HCT116 (cell line): ENCODE measurements at regions not wholly inside any gene's neighbourhood (a gene's known extent, or its start where the extent isn't known, plus 50 kb on each side); places are given as distances from the start of the nearest gene placed in this dataset.
A peak's percentile ranks its signal among the peaks of the same experiment; 100 is the strongest.

ENCODE experiments used
- ATAC-seq: fragments of 200-7000 bp; cut with Tn5 transposase; 2 replicates; pipeline ENCODE4 v1.9.1; 2020; ENCODE audit warnings: mild to moderate bottlenecking, moderate library complexity
- BruUV-seq: library from RNA; stranded (reverse); fragments of 400-500 nt; replicated peaks from 2 replicates; lab custom pipeline; 2021; lab: Mats Ljungman, UMichigan
- CTCF ChIA-PET: fragments of 300-600 bp; sonication (Branson Sonifier 250); formaldehyde crosslinking; loops from one replicate; lab custom pipeline; 2021; ENCODE audit warnings: antibody characterized with exemption; lab: Charles Lee
- POLR2A ChIA-PET: fragments of 300-600, 350-600 bp; sonication (Branson Sonifier 250); formaldehyde crosslinking; loops from one replicate; lab custom pipeline; 2021; ENCODE audit warnings: antibody characterized with exemption; lab: Charles Lee
- RAD21 ChIA-PET, 2 experiments: fragments of 300-600 bp; sonication (Branson Sonifier 250); formaldehyde crosslinking; loops; one replicate each; lab custom pipeline; 2023; ENCODE audit warnings: low total read pairs in 2 of 2; ENCODE audit not compliant: uncharacterized antibody in 2 of 2, unreplicated experiment in 2 of 2, low non-redundant PET in 1 of 2; lab: Charles Lee
- DNase-seq: peaks from one replicate; pipeline ENCODE4 v3.0.0-alpha.2; 2010; ENCODE audit warnings: low read depth, low spot score
- H2AFZ ChIP-seq: fragments of 200-600 bp; shearing (Covaris generic), sonication (generic); 2 replicates; pipeline ENCODE4 v1.6.1; 2017; ENCODE audit warnings: low read depth, mixed run types, mixed read lengths, antibody characterized with exemption, low read length; ENCODE audit not compliant: poor library complexity, severe bottlenecking
- H3K27ac ChIP-seq: 2 replicates; pipeline ENCODE4 v1.5.1; 2012; ENCODE audit warnings: low read depth, low read length
- H3K27me3 ChIP-seq: fragments of 200-600 bp; sonication (generic); 2 replicates; pipeline ENCODE4 v1.6.1; 2016; ENCODE audit warnings: mixed run types, low read length, mixed read lengths; ENCODE audit not compliant: insufficient read depth
- H3K36me3 ChIP-seq, 2 experiments: fragments of 200-500 bp in 1 of 2; fragments of 200-600 bp in 1 of 2; sonication (Bioruptor generic) in 1 of 2; sonication (generic) in 1 of 2; 2 replicates each; pipeline versions ENCODE4 v1.5.1 to v1.6.1; 2014 to 2016; ENCODE audit warnings: low read length in 2 of 2, inconsistent platforms in 1 of 2, mixed read lengths in 1 of 2, mixed run types in 1 of 2; ENCODE audit not compliant: insufficient read depth in 2 of 2, control insufficient read depth in 1 of 2
- H3K4me1 ChIP-seq, 2 experiments: fragments of 200-600 bp in 1 of 2; sonication (generic) in 1 of 2; 2 replicates each; pipeline versions ENCODE4 v1.5.1 to v1.6.1; 2012 to 2017; ENCODE audit warnings: low read length in 2 of 2, inconsistent platforms in 1 of 2, mild to moderate bottlenecking in 1 of 2, mixed read lengths in 1 of 2, mixed run types in 1 of 2, moderate library complexity in 1 of 2; ENCODE audit not compliant: insufficient read depth in 2 of 2, control insufficient read depth in 1 of 2
- H3K4me2 ChIP-seq: fragments of 200-600 bp; sonication (generic); 2 replicates; pipeline ENCODE4 v1.6.1; 2017; ENCODE audit warnings: mixed run types, low read length, mixed read lengths
- H3K4me3 ChIP-seq, 2 experiments: fragments of 200-600 bp in 1 of 2; sonication (generic) in 1 of 2; replicated peaks in 1 of 2; 2 replicates each; pipeline ENCODE4 v1.5.1; 2011 to 2016; ENCODE audit warnings: low read length in 2 of 2, control low read depth in 1 of 2, low read depth in 1 of 2, mild to moderate bottlenecking in 1 of 2, mixed read lengths in 1 of 2, mixed run types in 1 of 2
- H3K79me2 ChIP-seq: fragments of 200-600 bp; sonication (generic); 2 replicates; pipeline ENCODE4 v1.6.1; 2017; ENCODE audit warnings: mild to moderate bottlenecking, mixed run types, low read length, moderate library complexity, mixed read lengths; ENCODE audit not compliant: insufficient read depth
- H3K9ac ChIP-seq: fragments of 200-600 bp; sonication (generic); 2 replicates; pipeline ENCODE4 v1.6.1; 2016; ENCODE audit warnings: low read length, mixed read lengths
- H3K9me2 ChIP-seq: fragments of 200-600 bp; sonication (generic), shearing (Covaris generic); 2 replicates; pipeline ENCODE4 v1.6.1; 2017; ENCODE audit warnings: mixed run types, mild to moderate bottlenecking, moderate library complexity; ENCODE audit not compliant: insufficient read depth
- H3K9me3 ChIP-seq, 2 experiments: fragments of 200-500 bp in 1 of 2; fragments of 200-600 bp in 1 of 2; sonication (Bioruptor generic) in 1 of 2; sonication (generic) in 1 of 2; 2 replicates each; pipeline ENCODE4 v1.6.1; 2014 to 2017; ENCODE audit warnings: low read length in 2 of 2, mixed read lengths in 2 of 2, inconsistent platforms in 1 of 2, low read depth in 1 of 2, mild to moderate bottlenecking in 1 of 2, mixed run types in 1 of 2, moderate library complexity in 1 of 2; ENCODE audit not compliant: control insufficient read depth in 1 of 2, insufficient read depth in 1 of 2
- H4K20me1 ChIP-seq: fragments of 200-600 bp; sonication (generic), shearing (Covaris generic); 2 replicates; pipeline ENCODE4 v1.6.1; 2017; ENCODE audit warnings: mixed run types, mild to moderate bottlenecking, moderate library complexity; ENCODE audit not compliant: insufficient read depth
- CBX3 ChIP-seq: IDR thresholded peaks from 2 replicates; pipeline ENCODE4 v1.6.1; 2012; ENCODE audit warnings: low read depth
- CEBPB ChIP-seq: IDR thresholded peaks from 2 replicates; pipeline ENCODE4 v1.6.1; 2012; ENCODE audit warnings: low read depth
- POLR2A ChIP-seq: IDR thresholded peaks from 2 replicates; pipeline ENCODE4 v1.7.0; 2011; ENCODE audit warnings: borderline replicate concordance; ENCODE audit not compliant: insufficient read depth, insufficient read length; ENCODE audit errors: extremely low read depth
- RAD21 ChIP-seq: IDR thresholded peaks from 2 replicates; pipeline ENCODE4 v1.6.1; 2012; ENCODE audit warnings: low read depth, mild to moderate bottlenecking
- TCF7L2 ChIP-seq: IDR thresholded peaks from 2 replicates; pipeline ENCODE4 v1.7.0; 2011; ENCODE audit warnings: borderline replicate concordance, inconsistent platforms; ENCODE audit not compliant: insufficient read depth, insufficient read length; ENCODE audit errors: extremely low read depth
- intact Hi-C: fragments of 100-400 bp; cut with micrococcal nuclease; formaldehyde crosslinking; loops from 2 replicates; pipeline ENCODE4 v1.10.0; 2022

GRCh38 chr6:139713900-139714506 lies 339.6 kb upstream of the CITED2 start:
- H3K4me1 ChIP-seq, result peaks cover 0 to 4% of the 10 kb centered on the region in 2 experiments; a peak in 2 of 4 replicates
- TF ChIP-seq RAD21 (no peak), CBX3 (no peak), TCF7L2 (no peak), CEBPB (peak; percentile 53)
- H3K36me3 ChIP-seq, result no peaks in the 10 kb centered on the region
- BruUV-seq, result no TSS peak
- intact Hi-C loops, result no loop called here
- H3K9me2 ChIP-seq, result no peaks in the 10 kb centered on the region
- H3K9ac ChIP-seq, result no peak overlapping the region
- ChIA-PET POLR2A (no interaction called here), RAD21 (no interaction called here), CTCF (no interaction called here)
- H3K4me2 ChIP-seq, result no peak overlapping the region
- H3K9me3 ChIP-seq, result no peaks in the 10 kb centered on the region
- H3K27me3 ChIP-seq, result no peaks in the 10 kb centered on the region
- H3K4me3 ChIP-seq, result no peak overlapping the region
- H3K79me2 ChIP-seq, result no peaks in the 10 kb centered on the region
- ATAC-seq, result no peak
- DNase-seq, result no peak
- no peak overlapping the region for H2AFZ ChIP-seq
- no peaks in the 10 kb centered on the region for H4K20me1 ChIP-seq
- H3K27ac ChIP-seq, result no peak overlapping the region

- Histone ChIP-seq H3K36me3 (no peaks in the 10 kb centered on the region), H3K4me1 (peaks cover 0 to 10% of the 10 kb centered on the region in 2 experiments; a peak in 2 of 4 replicates), H3K9me2 (no peaks in the 10 kb centered on the region), H3K4me2 (no peak overlapping the region), H4K20me1 (no peaks in the 10 kb centered on the region)
- no peak for DNase-seq
- TF ChIP-seq POLR2A, result no peak
- no peak for TF ChIP-seq CBX3
- TF ChIP-seq, all 23 proteins: peak for 0
- ChIA-PET RAD21 (no interaction called here), POLR2A (no interaction called here), CTCF (no interaction called here)
- no peak overlapping the region for H3K4me3 ChIP-seq
- BruUV-seq, result no TSS peak
- H3K27ac ChIP-seq, result no peak overlapping the region
- intact Hi-C loops, result no loop called here
- no peak overlapping the region for H3K9ac ChIP-seq
- H3K27me3 ChIP-seq, result no peaks in the 10 kb centered on the region
- no peaks in the 10 kb centered on the region for H3K79me2 ChIP-seq
- no peak for ATAC-seq
- no peaks in the 10 kb centered on the region for H3K9me3 ChIP-seq
- H2AFZ ChIP-seq, result no peak overlapping the region
Observed at GRCh38 chr6:139713424-139713823, 339.0 kb upstream of the CITED2 start.
